ENCODE measurements at regions not wholly inside any gene's neighbourhood (a gene's known extent, or its start where the extent isn't known, plus 50 kb on each side); places are given as distances from the start of the nearest gene placed in this dataset.

GRCh38 chr20:11277858-11278257 lies 604.1 kb upstream of the JAG1 start:
- no peak for TF ChIP-seq CTCF (IDR thresholded peaks at IDR 0.05; ENCODE audit: control insufficient read depth, insufficient read depth, low read depth, low read length, missing control alignments)
- H3K4me3 ChIP-seq (ENCODE audit: control insufficient read depth, low read depth, low read length): no peak overlapping the region
- no peak for DNase-seq (ENCODE audit: low read depth)

DNA sequence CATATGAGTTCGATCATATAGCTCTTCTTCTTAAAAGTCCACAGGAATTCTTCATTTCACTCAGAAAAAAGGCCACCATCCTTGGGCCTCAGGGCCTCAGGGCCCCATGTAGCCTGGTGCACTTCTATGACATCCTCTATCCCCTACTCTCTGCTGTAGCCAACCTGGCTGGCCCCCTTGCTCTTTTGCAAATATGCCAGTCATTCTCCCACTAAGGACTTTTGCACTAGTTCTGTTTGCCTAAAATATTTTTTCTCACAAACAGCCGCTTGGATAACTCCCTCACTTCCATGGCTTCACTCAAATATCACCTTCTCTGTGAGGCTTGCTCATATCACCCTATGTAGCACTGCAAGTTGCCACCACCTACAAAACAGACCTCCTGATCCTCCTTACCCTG lies 604.7 kb upstream of the JAG1 start:
- H3K4me3 ChIP-seq (ENCODE audit: control insufficient read depth, low read depth, low read length): no peak overlapping the region
- DNase-seq (ENCODE audit: low read depth): no peak
- no peak for TF ChIP-seq CTCF (IDR thresholded peaks at IDR 0.05; ENCODE audit: control insufficient read depth, insufficient read depth, low read depth, low read length, missing control alignments)

DNA sequence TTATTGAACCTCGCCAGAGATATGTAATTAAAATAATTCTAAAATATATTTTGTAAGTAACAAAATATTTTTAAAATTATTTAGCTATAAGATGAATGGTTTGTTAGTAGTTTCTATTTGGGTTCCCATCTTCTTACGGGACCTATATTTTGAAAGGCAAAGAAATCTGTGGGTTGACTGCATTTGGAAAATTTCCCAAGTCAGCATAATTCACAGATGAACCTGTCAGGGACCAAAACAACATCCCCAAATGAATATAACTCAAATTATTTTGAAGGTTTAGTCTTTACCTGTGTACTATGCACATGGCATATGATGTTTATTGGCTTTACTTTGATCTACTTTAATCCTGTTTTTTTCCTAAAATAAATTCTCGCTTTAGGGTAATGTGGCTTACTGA lies 607.4 kb upstream of the JAG1 start:
- no peak for DNase-seq (ENCODE audit: low read depth)
- H3K4me3 ChIP-seq (ENCODE audit: control insufficient read depth, low read depth, low read length): no peak overlapping the region
- TF ChIP-seq CTCF (IDR thresholded peaks at IDR 0.05; ENCODE audit: control insufficient read depth, insufficient read depth, low read depth, low read length, missing control alignments): no peak

GRCh38 chr20:11281768-11282167 lies 608.0 kb upstream of the JAG1 start:
- DNase-seq (ENCODE audit: low read depth): no peak
- TF ChIP-seq CTCF (IDR thresholded peaks at IDR 0.05; ENCODE audit: control insufficient read depth, insufficient read depth, low read depth, low read length, missing control alignments): no peak
- H3K4me3 ChIP-seq (ENCODE audit: control insufficient read depth, low read depth, low read length): no peak overlapping the region

- DNase-seq (ENCODE audit: low read depth): no peak
- no peak for TF ChIP-seq CTCF (IDR thresholded peaks at IDR 0.05; ENCODE audit: control insufficient read depth, insufficient read depth, low read depth, low read length, missing control alignments)
- H3K4me3 ChIP-seq (ENCODE audit: control insufficient read depth, low read depth, low read length): no peak overlapping the region
These were observed 613.3 kb upstream of the JAG1 start for GRCh38 chr20:11287126-11287525.

DNA sequence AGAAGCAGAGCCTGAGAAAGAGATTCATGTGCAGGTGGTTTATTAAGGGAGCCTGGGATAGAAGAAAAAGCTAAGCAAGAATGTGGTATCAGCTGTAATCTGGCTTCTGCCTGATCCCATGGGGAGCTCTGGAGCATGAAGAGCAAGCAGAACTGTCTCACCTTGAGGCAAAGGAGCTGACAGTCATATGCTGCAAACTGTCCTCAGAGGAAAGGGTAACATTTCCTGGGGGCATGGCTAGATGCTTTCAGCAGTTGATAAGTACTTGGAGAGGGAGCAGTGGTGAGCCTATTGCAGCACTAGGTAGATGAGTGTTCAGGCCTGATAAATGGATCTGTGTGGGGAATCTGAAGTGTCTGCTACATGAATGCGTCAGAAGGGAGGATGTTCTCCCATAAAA lies 621.5 kb upstream of the BTBD3 start:
- no peak for TF ChIP-seq CTCF (IDR thresholded peaks at IDR 0.05; ENCODE audit: control insufficient read depth, insufficient read depth, low read depth, low read length, missing control alignments)
- DNase-seq (ENCODE audit: low read depth): no peak
- H3K4me3 ChIP-seq (ENCODE audit: control insufficient read depth, low read depth, low read length): no peak overlapping the region

GRCh38 chr20:11296951-11297350 lies 620.7 kb upstream of the BTBD3 start:
- DNase-seq (ENCODE audit: low read depth): no peak
- H3K4me3 ChIP-seq (ENCODE audit: control insufficient read depth, low read depth, low read length): no peak overlapping the region
- no peak for TF ChIP-seq CTCF (IDR thresholded peaks at IDR 0.05; ENCODE audit: control insufficient read depth, insufficient read depth, low read depth, low read length, missing control alignments)

Measured in AG09309 (cell line).